Glutamatergic neuron (in vitro differentiated cells): ENCODE measurements at regions not wholly inside any gene's neighbourhood (a gene's known extent, or its start where the extent isn't known, plus 50 kb on each side); places are given as distances from the start of the nearest gene placed in this dataset.
A peak's percentile ranks its signal among the peaks of the same experiment; 100 is the strongest.

Experiments used
- DNase-seq: peaks from one replicate; pipeline ENCODE4 v3.0.0; 2022
- H3K27ac Mint-ChIP-seq: one replicate; pipeline ENCODE4 v1.8.0; 2020; ENCODE audit warnings: mild to moderate bottlenecking, mixed read lengths, inconsistent platforms; ENCODE audit not compliant: unreplicated experiment
- H3K27me3 Mint-ChIP-seq: one replicate; pipeline ENCODE4 v1.8.0; 2020; ENCODE audit warnings: mild to moderate bottlenecking, moderate library complexity, mixed read lengths, inconsistent platforms; ENCODE audit not compliant: unreplicated experiment
- H3K36me3 Mint-ChIP-seq: one replicate; pipeline ENCODE4 v1.8.0; 2020; ENCODE audit warnings: mild to moderate bottlenecking, mixed read lengths, inconsistent platforms; ENCODE audit not compliant: unreplicated experiment
- H3K4me1 Mint-ChIP-seq: one replicate; pipeline ENCODE4 v1.8.0; 2020; ENCODE audit warnings: mild to moderate bottlenecking, low read depth, mixed read lengths, inconsistent platforms; ENCODE audit not compliant: unreplicated experiment
- H3K4me3 Mint-ChIP-seq: one replicate; pipeline ENCODE4 v1.8.0; 2020; ENCODE audit warnings: mild to moderate bottlenecking, mixed read lengths, inconsistent platforms; ENCODE audit not compliant: unreplicated experiment
- H3K9me3 Mint-ChIP-seq: one replicate; pipeline ENCODE4 v1.8.0; 2020; ENCODE audit warnings: mild to moderate bottlenecking, moderate library complexity, mixed read lengths, inconsistent platforms; ENCODE audit not compliant: unreplicated experiment
- CTCF ChIP-seq: fragments of 200-600 bp; sonication (generic); IDR thresholded peaks from one replicate; pipeline ENCODE4 v1.5.0; 2021; ENCODE audit not compliant: partially characterized antibody, unreplicated experiment

GRCh38 chrX:107526141-107526540, 76.7 kb downstream of the FRMPD3 start:
- Mint-ChIP-seq H3K36me3 (no peaks in the 10 kb centered on the region), H3K27ac (no peak overlapping the region), H3K4me3 (no peak overlapping the region), H3K27me3 (peaks cover 4% of the 10 kb centered on the region), H3K9me3 (peaks cover 3% of the 10 kb centered on the region), H3K4me1 (peaks cover 17% of the 10 kb centered on the region)
- TF ChIP-seq CTCF: no peak
- no peak for DNase-seq

DNA sequence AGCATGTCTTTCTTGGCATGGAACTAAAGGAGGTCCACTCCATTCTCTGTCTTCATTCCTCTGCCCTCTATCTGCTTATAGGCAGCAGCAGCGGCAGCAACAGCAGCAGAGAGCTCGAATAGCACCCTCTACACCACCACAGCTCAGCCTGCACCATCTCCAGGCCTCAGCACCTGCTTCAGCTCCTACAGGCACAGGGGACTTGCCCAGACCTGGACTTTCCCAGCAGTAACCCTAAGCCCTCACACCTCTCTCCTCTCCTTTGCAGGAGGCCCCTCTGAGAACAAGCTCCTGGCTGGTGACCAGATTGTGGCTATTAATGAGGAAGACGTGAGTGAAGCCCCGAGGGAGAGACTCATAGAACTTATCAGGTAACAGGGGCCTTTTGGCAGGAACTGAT, 80.7 kb downstream of the FRMPD3 start:
- no peak for TF ChIP-seq CTCF
- no peaks in the 10 kb centered on the region for H3K9me3 Mint-ChIP-seq

GRCh38 chrX:107537815-107538214, 88.4 kb downstream of the FRMPD3 start:
- Mint-ChIP-seq H3K4me1 (peaks cover 10% of the 10 kb centered on the region), H3K27me3 (peaks cover 3% of the 10 kb centered on the region), H3K27ac (no peak overlapping the region), H3K4me3 (no peak overlapping the region), H3K9me3 (peaks cover 2% of the 10 kb centered on the region), H3K36me3 (peaks cover 5% of the 10 kb centered on the region)
- DNase-seq: no peak
- peak; percentile 21 for TF ChIP-seq CTCF

More for the DNA sequence above, 80.7 kb downstream of the FRMPD3 start:
- no peak overlapping the region for H3K27ac Mint-ChIP-seq
- no peak for DNase-seq
- peaks cover 5% of the 10 kb centered on the region for H3K27me3 Mint-ChIP-seq
- H3K36me3 Mint-ChIP-seq: no peaks in the 10 kb centered on the region
- peaks cover 2% of the 10 kb centered on the region for H3K4me1 Mint-ChIP-seq
- H3K4me3 Mint-ChIP-seq: no peak overlapping the region

GRCh38 chrX:107541244-107541643, 87.1 kb upstream of the PRPS1 start:
- H3K4me3 Mint-ChIP-seq: no peak overlapping the region
- H3K27me3 Mint-ChIP-seq: peaks cover 6% of the 10 kb centered on the region
- peaks cover 4% of the 10 kb centered on the region for H3K9me3 Mint-ChIP-seq
- peaks cover 5% of the 10 kb centered on the region for H3K36me3 Mint-ChIP-seq
- H3K4me1 Mint-ChIP-seq: peaks cover 14% of the 10 kb centered on the region
- no peak for DNase-seq
- TF ChIP-seq CTCF: no peak
- no peak overlapping the region for H3K27ac Mint-ChIP-seq

DNA sequence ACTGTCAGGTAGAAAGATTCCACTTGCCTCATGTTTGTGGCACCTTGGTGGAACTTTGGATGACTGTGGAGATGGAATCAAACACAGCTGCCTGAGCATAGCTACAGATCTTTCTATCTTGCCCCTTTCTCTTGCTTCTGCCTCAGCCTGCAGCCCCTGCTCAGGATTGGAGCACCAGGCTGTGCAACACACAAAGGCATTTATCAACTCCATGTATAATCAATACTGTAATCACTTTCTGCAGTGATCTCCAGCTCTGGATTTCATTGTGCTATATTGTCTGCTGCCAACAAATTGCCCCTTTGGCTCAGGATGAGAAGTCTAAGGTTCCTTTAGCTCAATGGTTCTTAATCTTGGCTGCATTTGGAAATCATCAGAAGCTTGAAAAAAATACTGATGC, 86.3 kb upstream of the PRPS1 start:
- Mint-ChIP-seq H3K27me3 (peaks cover 6% of the 10 kb centered on the region), H3K4me1 (peaks cover 14% of the 10 kb centered on the region), H3K27ac (no peak overlapping the region), H3K36me3 (peaks cover 2% of the 10 kb centered on the region), H3K4me3 (no peak overlapping the region), H3K9me3 (peaks cover 4% of the 10 kb centered on the region)
- no peak for TF ChIP-seq CTCF
- DNase-seq: no peak
